Right lobe of liver (tissue), 4 donors: ENCODE measurements at regions not wholly inside any gene's neighbourhood (a gene's known extent, or its start where the extent isn't known, plus 50 kb on each side); places are given as distances from the start of the nearest gene placed in this dataset.

ENCODE experiments used
- POLR2A ChIP-seq: fragments of 450-650 bp; IDR thresholded peaks from one replicate; pipeline ENCODE4 v1.6.1; 2017; ENCODE audit warnings: antibody characterized with exemption, mild to moderate bottlenecking
- TF ChIP-seq, protein P1 (sequence below), 4 donors: fragments of 200-600 bp in 3 of 4; fragments of 450-650 bp in 1 of 4; IDR thresholded peaks; one replicate each; pipeline versions ENCODE4 v1.5.1 to v1.8.0; 2016 to 2022; ENCODE audit warnings: antibody characterized with exemption in 4 of 4, mild to moderate bottlenecking in 2 of 4
- donor health status: DM: no; HTN: no; CAD: no.
- donor health status: DM: no; HTN: no; CAD: no.
- donor health status: DM: no; HTN: yes; CAD: no.

DNA sequence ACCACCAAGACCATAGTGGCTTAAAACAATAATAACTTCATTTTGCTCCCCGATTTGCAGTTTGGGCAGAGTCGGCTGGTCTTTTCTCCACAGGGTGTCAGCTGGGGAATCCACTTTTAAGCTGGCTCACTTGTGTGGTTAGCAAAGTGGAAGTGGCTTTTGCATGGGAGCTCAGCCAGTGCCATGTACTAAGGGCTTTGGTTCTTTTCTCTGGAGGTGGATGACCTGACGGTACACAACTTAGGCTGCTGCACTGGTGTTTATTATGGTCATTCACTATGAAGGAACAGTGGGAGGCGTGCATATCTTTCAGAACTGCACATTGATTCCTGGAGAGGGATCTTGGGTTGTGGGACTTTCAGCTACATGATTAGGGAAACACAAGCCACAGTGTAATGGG, 141.0 kb downstream of the OR2B2 start:
- TF ChIP-seq, protein P1, sequence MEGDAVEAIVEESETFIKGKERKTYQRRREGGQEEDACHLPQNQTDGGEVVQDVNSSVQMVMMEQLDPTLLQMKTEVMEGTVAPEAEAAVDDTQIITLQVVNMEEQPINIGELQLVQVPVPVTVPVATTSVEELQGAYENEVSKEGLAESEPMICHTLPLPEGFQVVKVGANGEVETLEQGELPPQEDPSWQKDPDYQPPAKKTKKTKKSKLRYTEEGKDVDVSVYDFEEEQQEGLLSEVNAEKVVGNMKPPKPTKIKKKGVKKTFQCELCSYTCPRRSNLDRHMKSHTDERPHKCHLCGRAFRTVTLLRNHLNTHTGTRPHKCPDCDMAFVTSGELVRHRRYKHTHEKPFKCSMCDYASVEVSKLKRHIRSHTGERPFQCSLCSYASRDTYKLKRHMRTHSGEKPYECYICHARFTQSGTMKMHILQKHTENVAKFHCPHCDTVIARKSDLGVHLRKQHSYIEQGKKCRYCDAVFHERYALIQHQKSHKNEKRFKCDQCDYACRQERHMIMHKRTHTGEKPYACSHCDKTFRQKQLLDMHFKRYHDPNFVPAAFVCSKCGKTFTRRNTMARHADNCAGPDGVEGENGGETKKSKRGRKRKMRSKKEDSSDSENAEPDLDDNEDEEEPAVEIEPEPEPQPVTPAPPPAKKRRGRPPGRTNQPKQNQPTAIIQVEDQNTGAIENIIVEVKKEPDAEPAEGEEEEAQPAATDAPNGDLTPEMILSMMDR (IDR thresholded peaks at IDR 0.05) = no peak
- no peak for TF ChIP-seq POLR2A
